ENCODE measurements at regions not wholly inside any gene's neighbourhood (a gene's known extent, or its start where the extent isn't known, plus 50 kb on each side); places are given as distances from the start of the nearest gene placed in this dataset.

- TF ChIP-seq CTCF (IDR thresholded peaks at IDR 0.05), result no peak
- H3K4me1 ChIP-seq, result no peaks in the 10 kb centered on the region
- no peaks in the 10 kb centered on the region for H3K9me3 ChIP-seq
- DNase-seq (no peak), ATAC-seq (no peak)
- H3K27ac ChIP-seq, result no peak overlapping the region
- intact Hi-C loops (cut with DNase I), result no loop called here
- H3K4me3 ChIP-seq, result no peak overlapping the region
- no peaks in the 10 kb centered on the region for H3K27me3 ChIP-seq
- no peaks in the 10 kb centered on the region for H3K36me3 ChIP-seq
These were observed 56.7 kb downstream of the P2RY1 start for GRCh38 chr3:152891678-152892077.

GRCh38 chr3:152892446-152892845 is 57.5 kb downstream of the P2RY1 start:
- Histone ChIP-seq H3K27ac (no peak overlapping the region), H3K4me3 (no peak overlapping the region), H3K36me3 (no peaks in the 10 kb centered on the region), H3K4me1 (no peaks in the 10 kb centered on the region), H3K27me3 (no peaks in the 10 kb centered on the region), H3K9me3 (no peaks in the 10 kb centered on the region)
- TF ChIP-seq CTCF (IDR thresholded peaks at IDR 0.05), result no peak
- no peak for ATAC-seq
- no peak for DNase-seq
- intact Hi-C loops (cut with DNase I), result no loop called here

GRCh38 chr3:152893647-152894046 is 58.7 kb downstream of the P2RY1 start:
- no peak overlapping the region for H3K4me3 ChIP-seq
- ATAC-seq (no peak), DNase-seq (no peak)
- no peaks in the 10 kb centered on the region for H3K9me3 ChIP-seq
- intact Hi-C loops (cut with DNase I), result no loop called here
- no peaks in the 10 kb centered on the region for H3K4me1 ChIP-seq
- H3K36me3 ChIP-seq, result no peaks in the 10 kb centered on the region
- no peak for TF ChIP-seq CTCF (IDR thresholded peaks at IDR 0.05)
- H3K27ac ChIP-seq, result no peak overlapping the region
- H3K27me3 ChIP-seq, result no peaks in the 10 kb centered on the region

GRCh38 chr3:152899306-152899705 is 64.4 kb downstream of the P2RY1 start:
- no peaks in the 10 kb centered on the region for H3K4me1 ChIP-seq
- H3K36me3 ChIP-seq, result no peaks in the 10 kb centered on the region
- no peak for TF ChIP-seq CTCF (IDR thresholded peaks at IDR 0.05)
- H3K9me3 ChIP-seq, result no peaks in the 10 kb centered on the region
- no peak overlapping the region for H3K4me3 ChIP-seq
- ATAC-seq (no peak), DNase-seq (no peak)
- H3K27me3 ChIP-seq, result no peaks in the 10 kb centered on the region
- intact Hi-C loops (cut with DNase I), result no loop called here
- no peak overlapping the region for H3K27ac ChIP-seq

DNA sequence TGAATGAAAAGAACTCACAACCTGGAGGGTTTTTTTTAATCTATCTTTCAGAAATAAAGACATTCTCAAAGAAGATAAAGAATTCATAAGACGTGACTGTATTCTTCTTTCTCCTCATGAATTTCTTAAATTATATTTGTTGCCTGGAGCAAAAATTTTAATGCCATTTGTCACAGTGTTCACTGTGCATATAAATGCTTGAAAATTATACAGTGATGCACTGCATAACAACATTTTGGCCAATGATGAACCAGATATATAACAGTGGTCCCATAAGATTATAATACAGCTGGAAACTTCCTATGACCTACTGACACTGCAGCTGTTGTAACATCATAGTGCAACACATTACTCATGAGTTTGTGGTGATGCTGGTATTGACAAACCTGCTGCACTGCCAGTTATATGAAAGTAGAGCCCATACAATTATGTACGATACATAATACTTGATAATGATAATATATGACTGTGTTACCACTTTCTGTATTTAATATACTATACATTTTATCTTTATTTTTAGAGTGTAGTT is 67.3 kb downstream of the P2RY1 start:
- no peak overlapping the region for H3K4me3 ChIP-seq
- no peak overlapping the region for H3K27ac ChIP-seq
- TF ChIP-seq CTCF (IDR thresholded peaks at IDR 0.05), result no peak
- no peaks in the 10 kb centered on the region for H3K4me1 ChIP-seq
- H3K9me3 ChIP-seq, result no peaks in the 10 kb centered on the region
- no peaks in the 10 kb centered on the region for H3K27me3 ChIP-seq
- DNase-seq (no peak), ATAC-seq (no peak)
- intact Hi-C loops (cut with DNase I), result no loop called here
- H3K36me3 ChIP-seq, result no peaks in the 10 kb centered on the region

All from left lung (tissue), 4 donors.